ENCODE measurements at regions not wholly inside any gene's neighbourhood (a gene's known extent, or its start where the extent isn't known, plus 50 kb on each side); places are given as distances from the start of the nearest gene placed in this dataset.

DNA sequence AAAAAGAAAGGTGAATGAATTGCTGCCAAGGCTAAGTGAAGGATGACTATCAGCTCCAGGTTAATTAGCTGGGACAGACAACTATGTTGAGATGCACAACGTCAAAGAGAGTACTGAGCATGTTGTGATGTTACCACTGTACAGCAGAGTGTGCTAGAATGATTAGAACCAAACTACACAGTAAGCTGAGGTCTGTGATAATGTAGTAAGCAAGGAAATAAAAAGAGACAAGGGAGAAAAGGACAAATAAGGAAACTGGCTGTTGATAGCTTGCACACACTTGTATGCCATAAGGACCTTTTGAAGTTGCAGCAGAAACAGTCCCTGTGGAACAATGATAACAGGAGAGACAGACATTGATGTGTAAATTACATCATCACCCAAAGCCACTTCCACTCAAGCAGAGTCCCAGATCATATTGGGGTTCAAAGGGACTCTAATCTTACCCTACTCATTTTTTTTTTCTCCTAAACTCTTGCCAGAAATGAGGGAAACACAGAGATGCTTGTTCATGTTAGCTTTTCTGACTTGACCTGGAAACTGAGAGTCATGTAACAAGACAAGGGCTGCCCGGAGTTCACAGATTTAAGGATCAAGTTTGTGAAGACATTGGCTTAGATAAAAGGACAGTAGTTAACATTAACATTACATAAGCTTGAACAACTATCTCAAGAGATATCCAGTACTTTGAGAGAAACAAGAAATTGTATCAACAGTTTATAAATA, 189.9 kb downstream of the CENPW start:
- no peak for DNase-seq (ENCODE audit: low read depth)

DNA sequence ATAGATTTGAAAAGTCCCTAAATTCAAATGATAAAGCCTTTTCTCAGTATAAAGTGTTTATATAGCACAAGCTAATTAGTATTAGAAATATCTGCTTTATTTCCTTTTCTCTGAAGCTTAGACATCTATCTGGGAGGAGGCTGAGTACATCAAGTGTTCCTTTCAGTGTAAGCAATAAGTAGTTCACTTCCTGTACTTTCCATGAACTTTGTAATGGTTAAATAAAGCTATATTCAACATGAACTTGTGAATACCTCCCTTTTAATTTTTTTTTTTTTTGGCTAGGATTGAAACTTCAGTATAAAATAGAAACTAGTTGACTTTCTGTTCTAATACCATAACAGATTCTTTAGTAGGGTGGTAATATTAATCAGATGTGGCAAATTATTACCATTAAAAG, 190.9 kb downstream of the CENPW start:
- DNase-seq (ENCODE audit: low read depth): no peak

DNA sequence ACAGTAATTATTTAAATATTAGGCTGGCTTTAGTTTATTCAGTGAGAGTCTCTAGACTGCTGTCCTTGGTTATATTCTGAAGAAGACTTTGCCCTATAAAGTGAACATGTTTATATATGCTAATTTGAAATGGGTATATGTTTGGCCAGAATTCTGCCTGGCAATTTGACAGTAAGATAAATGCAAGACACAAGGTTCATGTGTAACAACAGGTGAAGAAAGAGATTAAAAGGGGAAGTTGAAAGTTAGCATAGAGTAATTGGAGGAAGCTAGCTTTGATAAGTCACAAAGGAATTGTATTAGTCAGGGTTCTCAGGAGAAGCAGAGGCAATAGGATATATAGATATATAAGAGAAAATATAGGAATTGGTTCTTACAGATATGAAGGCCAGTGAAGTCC, 191.4 kb downstream of the CENPW start:
- DNase-seq (ENCODE audit: low read depth): no peak

DNA sequence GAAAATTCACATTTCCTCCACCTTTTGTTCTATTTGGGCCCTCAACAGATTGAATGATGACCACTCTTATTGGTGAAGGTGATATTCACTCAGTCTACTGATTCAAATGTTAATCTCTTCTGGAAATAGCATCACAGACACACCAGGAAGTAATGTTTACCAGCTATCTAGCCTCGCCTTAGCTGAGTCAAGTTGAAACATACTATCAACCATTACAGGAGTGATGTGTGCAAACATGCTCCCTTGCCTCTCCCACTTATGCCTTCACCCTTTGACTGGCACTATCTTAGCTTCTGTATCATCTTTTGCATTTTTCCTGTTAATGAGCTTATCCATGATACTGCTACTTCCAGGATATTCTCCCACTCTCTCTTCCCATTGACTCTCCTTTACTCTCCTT, 191.9 kb downstream of the CENPW start:
- DNase-seq (ENCODE audit: low read depth): no peak

DNA sequence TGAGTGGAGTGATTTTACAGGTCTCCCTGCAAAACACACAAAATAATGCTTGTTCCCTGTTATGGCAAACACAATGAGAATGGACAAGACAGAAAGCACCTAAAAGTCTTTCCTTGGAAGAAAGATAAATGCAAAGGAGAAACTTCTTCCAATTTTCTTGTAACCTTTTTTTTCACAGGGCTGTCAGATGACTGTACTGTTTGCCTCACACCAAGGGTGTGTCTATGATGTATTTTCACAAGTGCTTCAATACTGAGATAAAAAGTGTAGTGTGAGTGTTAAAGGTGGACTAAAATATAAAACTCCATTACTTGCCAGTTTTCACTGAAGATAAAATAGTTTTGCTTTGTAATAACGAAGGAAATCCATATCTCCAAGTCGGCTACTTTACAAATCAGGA, 194.5 kb downstream of the CENPW start:
- no peak for DNase-seq (ENCODE audit: low read depth)

DNA sequence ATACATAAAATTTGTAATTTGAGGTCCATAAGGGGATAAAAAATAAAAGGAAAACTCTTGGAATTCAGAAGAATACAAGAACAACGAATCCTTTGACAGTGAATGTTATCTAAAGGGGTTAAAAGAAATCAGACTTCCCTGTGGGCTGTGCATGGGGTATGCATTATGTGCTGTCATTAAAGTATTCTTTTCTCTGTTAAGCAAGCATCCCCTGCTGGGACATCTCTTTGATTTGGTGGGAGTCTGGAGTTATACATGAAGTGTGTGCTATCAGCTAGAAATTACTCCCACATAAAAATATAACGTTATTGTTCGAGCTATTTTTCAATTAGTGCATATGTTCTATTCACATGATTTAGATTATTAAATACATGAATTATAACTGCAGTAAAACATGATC, 195.2 kb downstream of the CENPW start:
- DNase-seq (ENCODE audit: low read depth): no peak

DNA sequence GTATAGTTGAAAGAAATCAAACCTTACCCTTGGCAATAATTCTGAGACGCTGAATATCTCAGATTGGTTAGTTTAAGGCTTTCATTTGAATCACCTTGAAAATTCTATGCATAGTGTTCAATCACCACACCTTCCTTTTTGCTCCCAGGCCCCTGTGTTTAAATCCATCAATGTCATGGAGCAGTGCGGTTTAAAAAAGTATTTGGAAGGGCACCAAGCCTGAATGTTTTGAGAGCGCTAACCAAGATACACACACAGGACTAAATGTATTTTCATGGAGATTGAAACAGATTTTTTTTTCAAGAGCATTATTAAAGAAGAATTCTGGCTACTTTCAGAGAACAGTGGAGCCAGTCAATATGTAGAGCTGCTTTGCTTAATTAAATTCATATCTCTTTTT, 195.7 kb downstream of the CENPW start:
- DNase-seq (ENCODE audit: low read depth): no peak

DNA sequence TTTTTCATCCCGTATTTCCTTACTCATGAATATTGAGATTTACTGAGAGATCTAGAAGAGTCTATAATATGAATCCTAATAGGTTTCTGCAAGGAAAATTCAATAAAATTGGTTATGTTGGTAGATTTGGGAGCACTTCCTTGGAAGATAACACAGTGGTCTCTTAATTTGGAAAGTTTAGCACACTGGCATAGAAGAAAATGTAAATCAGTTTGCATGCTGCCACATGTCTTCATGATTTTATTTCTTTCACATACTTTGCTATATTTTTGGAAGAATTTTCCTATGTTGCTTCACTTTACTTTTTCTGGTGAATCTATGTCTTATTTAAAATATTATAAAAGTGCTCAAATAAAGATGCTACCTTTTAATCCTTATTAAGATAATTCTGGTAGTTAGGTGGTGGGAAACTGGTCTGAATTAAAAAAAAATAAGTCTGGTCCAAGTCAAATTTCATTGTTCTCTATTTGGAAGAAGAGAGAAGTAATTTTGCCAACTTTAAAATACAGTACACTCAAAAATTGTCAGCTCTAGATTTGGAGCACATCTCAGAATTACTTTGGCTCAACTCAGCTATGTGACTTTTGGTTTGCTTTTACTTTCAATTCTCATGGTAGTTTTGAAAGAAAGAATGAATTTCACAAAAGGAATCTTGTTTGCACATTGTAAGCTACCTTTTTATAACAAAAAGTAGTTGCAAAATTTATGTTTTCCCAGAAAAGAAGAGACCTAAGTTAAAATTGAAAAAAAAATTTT, 197.3 kb downstream of the CENPW start:
- no peak for DNase-seq (ENCODE audit: low read depth)

DNA sequence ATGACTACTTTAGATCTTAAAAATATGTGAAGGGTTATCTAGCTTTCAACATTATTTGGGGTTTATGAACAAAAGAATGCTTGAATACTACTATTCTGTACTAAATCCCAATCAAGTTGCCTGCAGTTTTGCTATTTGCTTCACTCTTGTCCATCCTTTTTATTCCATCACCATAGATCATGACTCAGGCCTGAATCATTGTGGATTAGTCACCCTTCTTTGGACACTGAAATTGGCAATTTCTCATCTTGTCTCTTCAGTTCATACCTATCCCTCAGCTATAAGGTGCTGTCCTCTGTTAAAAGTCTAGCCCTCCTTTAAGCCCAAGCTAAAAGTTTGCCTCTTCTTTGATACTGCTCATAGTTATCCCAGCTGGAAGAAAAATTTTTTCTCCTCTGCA, 199.1 kb downstream of the CENPW start:
- peak; percentile 84 for DNase-seq (ENCODE audit: low read depth)

DNA sequence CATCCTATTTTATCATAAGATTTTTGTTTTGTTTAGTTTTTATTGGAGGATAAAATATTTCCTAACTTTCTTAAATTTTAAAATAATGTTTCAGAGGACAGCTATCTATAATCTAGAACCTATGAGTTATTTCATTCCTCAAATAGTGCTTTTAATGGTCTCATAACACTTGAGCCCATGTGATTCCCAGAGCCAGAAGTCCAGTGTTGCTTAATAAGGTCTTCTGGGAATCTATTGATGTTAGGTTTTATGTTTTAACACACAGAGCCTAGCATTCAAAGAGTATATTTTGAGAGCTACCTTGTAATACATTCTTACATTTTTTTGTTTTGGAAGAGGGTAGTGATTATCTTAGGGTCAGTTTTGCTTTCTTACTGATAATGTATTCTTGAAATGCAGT, 200.2 kb downstream of the CENPW start:
- peak; percentile 11 for DNase-seq (ENCODE audit: low read depth)

DNA sequence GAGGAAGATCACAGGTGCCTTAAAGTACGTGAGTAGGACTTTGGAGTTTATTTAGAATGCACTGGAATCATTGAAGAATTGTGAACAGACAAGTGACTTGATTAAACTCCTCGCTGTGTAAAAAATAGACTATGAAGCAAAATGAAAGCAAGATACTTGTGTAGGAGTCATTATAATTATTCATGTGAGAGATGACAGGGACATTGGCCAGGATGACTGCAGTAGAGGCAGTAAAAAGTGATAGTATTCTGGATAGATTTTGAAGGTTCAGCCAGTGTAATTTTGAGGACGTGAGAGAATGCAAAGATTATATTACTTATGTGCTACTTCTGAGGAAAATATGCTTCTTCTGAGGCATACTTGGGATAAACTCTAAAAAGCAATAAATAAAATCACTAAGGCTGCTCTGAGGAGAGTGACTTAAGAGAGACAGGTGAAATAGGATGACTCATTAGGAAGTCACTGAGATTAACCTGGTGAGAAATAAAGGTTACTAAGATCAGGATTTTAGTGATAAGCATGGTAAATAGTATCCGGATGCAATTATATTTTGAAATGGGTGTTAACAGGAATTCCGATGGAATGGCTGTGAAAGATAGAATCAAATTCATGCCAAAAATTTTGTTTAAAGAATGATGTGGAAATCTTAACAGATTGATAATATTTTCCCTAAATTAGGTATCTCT, 202.0 kb downstream of the CENPW start:
- DNase-seq (ENCODE audit: low read depth): no peak

DNA sequence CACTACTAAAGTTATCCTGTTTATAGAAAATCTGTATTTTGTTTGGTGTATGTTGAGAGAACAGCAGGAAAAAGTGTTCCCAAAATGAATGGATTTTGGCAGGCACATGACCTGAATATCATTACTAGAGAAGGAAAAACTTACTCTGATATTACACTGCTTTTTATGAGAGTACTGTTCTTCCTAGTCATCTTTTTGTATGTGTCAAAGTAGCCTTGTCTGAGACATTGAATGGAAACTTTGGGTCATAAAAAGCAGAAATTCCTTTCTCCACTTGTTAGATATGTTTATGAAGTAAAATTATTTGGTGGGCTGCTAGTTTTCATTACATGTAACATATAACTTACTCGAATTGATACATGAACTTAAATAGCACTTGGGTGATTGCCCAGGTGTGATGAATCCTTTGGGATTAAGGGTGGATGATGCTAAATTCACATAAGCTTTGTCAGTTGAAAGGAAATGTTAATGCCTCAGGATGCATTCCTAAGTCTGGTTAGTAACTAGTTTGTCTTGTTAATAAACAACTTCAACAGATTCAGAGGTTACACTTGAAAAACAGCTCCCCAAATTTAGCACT, 206.7 kb downstream of the CENPW start:
- DNase-seq (ENCODE audit: low read depth): peak; percentile 31

DNA sequence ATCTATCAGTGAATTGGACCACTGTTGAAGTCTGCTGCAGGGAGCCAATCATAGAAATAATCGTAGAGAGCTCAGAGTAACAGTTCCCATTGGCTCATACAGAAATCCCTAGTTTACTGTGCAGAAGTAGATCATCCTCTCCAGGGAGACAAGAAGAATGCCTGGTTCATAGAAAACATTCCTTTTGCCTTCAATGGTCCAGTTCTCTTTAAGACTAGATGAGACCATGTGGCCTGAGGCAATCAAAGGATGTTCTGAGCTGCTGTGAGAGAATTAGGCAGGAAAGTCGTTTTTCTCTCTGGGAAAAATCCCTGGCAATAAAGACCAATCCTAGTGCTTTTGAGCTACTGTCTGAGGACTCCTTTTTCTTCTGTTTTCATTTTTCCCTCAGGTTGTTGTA, 208.4 kb downstream of the CENPW start:
- no peak for DNase-seq (ENCODE audit: low read depth)

DNA sequence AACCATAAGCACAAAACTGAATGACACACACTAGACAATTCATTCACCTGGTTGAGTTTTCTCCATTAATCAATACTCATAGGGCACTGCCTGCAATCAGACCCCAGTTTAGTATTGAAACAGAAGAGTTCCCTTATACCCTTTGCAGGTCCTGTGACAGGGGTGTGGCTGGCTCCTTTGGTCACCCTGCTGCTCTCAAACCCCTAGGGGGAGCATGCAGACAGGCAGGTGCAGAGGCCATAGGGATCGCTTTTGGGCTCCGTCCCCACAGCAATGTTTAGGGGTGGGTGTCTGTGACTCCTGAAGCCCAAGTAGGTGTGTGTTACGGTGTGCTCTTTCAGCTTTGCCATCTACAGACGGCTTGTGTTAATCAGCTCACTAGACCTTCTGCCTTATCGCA, 210.4 kb downstream of the CENPW start:
- no peak for DNase-seq (ENCODE audit: low read depth)

DNA sequence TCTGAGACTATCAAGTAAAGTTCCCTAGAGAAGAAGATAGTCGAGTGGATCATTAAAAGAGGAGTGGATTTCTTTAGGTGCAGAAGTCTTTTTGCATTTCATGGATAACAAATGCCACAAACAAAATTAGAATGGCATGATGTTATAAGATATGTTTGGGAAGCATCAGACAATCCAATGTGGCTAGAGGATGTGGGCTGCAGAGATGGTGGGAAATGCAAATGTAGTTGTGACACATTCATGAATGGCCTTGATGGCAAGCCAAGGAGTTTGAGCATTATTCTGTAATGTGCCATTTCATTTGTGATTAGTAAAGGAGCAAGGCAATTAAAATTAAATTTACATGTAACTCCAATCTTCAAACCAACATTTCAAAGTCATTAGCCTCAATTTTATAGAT, 211.9 kb downstream of the CENPW start:
- DNase-seq (ENCODE audit: low read depth): no peak

DNA sequence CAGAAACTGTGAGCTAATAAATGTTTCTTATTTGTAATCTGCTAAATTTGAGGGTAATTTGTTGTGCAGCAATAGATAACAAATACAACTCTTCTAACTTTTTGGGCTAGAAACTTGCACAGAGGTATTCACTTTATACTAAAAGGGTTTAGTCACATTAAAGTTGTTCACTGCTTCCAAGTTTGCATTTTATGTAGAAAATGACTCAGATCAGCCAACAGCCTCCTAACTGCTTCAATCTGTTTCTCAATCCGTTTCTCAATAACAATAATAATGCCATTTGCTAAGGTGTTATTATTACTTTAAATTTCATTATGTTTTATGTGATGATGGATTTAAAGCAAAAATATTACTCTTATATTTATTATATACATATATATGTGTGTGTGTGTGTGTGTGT, 213.9 kb downstream of the CENPW start:
- no peak for DNase-seq (ENCODE audit: low read depth)

DNA sequence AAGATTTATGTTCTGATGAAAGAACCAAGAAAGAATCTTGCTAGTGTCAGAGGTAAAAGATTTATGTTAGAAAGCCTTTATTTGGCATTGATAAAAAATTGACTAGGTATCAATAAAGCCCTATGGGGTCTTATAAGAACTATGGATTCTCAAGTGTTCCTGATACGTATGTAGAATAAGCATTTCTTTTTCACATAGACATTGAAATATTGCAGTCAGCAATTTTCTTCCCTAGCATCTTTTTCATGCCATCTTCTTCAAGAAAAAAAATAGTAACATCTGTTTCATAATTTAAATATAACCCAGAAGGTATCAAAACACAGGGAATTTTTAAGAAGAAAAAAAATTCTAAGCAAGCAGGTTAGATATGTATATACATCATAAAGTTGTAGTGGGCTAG, 230.6 kb downstream of the CENPW start:
- DNase-seq (ENCODE audit: low read depth): no peak

DNA sequence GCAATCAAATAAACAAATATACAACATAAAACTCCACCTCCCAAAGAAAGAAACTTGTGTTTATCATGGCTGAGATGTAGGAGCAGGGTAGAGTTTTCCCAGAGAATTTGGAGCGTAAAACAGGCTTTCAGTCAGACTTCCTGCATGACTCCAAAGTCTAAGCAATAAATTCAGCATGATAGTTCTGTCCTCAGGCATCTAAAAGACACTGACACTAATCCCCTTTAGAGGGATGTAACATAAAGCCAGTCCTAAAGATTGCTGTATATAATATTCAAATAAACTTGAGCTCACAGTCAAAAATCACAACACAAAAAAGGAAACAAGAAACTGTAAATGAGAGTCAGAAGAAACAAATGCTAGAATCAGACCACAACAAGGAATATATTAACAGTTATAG, 234.4 kb downstream of the CENPW start:
- no peak for DNase-seq (ENCODE audit: low read depth)

DNA sequence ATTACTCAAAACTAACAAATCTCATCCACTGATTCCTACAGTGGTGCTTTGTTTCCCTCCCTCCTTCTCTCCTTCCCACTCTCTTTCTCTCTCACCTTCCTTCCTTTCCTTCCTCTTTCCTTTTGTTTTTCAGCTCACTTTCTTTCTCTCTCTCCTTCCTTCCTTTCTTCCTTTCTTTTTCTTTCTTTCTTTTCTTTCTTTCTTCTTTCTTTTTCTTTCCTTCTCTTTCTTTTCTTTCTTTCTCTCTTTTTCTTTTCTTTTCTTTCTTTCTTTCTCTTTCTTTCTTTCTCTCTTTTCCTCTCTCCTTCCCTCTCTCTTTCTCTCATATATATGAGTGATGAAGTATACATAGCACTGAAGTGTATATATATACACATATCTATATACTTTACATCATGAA, 241.4 kb downstream of the CENPW start:
- no peak for DNase-seq (ENCODE audit: low read depth)

DNA sequence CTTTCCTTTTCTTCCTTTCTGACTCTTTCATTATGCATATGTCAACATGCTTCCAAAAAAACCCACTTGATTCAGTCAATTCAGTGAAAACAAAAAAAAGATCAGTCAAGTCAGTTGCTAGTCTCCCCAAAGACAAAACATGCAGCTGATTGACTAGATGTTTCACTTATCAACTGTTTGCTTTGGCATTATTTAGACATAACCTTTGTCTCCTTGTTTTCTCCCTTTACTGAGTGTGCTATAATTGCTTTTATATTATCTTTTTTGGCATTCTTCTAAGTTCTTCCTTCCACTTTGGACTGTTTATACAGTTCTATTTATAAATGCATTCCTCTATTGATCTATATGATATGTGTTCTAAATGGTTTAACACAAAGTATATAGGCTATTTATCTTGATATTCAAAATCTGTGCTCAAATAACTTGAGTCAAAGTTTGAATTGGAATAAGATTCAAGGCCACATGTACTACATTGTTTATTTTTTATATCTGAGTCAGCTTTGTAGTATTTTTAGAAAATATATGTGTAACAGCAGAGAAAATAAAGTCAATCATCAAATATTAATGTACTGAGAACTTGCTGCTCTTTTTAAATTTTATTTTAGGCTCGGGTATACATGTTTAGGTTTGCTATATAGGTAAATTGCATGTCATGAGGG, 260.5 kb downstream of the CENPW start:
- DNase-seq (ENCODE audit: low read depth): no peak

DNA sequence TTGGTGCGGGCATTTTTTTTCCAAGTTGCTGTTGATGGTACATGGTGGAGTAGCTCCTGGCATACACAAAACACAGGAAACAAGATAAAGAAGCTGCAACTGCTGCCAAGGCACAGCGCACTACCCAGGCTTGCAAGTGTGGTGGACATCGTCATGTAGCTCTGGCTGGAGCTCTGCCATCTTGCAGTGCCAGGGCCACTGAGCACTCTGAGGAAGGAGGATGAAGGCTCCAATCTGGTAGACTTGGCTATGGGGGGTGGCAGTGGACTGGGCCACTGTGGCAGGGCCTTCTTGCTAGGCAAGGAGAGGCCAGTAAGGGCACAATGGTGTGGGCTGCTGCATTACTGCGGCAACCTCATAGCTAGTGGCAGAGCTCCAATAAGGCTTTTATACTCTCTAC, 263.5 kb downstream of the CENPW start:
- no peak for DNase-seq (ENCODE audit: low read depth)

DNA sequence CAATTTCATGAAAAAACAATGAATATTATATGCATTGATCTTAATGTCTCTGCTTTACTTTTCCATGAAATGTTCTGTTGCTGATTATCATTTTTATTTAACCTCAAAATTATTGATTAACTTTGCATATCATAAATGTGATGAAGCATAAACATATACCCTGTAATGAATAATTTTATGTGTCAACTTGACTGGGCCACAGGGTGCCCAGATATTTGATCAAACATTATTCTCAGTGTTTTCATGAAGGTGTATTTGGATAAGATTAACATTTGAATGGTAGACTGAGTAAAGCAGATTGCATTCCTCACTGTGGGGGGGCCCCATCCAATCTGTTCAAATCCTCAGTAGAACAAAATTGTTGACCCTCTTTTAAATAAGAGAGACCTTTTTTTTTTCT, 265.2 kb downstream of the CENPW start:
- no peak for DNase-seq (ENCODE audit: low read depth)
